ENCODE measurements at regions not wholly inside any gene's neighbourhood (a gene's known extent, or its start where the extent isn't known, plus 50 kb on each side); places are given as distances from the start of the nearest gene placed in this dataset.

DNA sequence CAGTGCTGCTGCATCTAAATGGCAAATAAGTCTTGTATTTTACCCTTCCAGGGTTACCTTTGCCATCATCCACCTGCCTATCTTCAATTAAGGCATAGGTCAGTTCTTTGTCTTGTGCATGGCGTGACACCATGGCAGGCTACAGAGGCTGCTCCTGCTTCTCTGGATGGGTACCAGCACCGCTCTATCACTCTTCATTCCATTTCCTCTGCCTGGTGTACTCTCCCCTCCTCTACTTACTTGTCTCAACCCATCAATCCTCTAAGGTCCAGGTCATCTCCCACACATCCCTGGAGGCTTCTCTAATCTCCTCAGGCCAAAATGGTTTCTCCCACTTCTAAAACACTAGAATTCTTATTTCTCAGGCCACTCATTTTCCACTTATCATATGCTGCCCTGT is 257.5 kb downstream of the BARHL2 start:
- H3K36me3 ChIP-seq, result no peaks in the 10 kb centered on the region
- H3K27me3 ChIP-seq (ENCODE audit: insufficient read depth, low read depth, severe bottlenecking), result no peaks in the 10 kb centered on the region
- DNase-seq, result no peak
- TF ChIP-seq, protein P1, sequence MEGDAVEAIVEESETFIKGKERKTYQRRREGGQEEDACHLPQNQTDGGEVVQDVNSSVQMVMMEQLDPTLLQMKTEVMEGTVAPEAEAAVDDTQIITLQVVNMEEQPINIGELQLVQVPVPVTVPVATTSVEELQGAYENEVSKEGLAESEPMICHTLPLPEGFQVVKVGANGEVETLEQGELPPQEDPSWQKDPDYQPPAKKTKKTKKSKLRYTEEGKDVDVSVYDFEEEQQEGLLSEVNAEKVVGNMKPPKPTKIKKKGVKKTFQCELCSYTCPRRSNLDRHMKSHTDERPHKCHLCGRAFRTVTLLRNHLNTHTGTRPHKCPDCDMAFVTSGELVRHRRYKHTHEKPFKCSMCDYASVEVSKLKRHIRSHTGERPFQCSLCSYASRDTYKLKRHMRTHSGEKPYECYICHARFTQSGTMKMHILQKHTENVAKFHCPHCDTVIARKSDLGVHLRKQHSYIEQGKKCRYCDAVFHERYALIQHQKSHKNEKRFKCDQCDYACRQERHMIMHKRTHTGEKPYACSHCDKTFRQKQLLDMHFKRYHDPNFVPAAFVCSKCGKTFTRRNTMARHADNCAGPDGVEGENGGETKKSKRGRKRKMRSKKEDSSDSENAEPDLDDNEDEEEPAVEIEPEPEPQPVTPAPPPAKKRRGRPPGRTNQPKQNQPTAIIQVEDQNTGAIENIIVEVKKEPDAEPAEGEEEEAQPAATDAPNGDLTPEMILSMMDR (IDR thresholded peaks at IDR 0.05; ENCODE audit: low read depth, low read length), result no peak
- no peak overlapping the region for H3K27ac ChIP-seq
- H3K9me3 ChIP-seq (ENCODE audit: severe bottlenecking), result no peaks in the 10 kb centered on the region
- H3K4me3 ChIP-seq (ENCODE audit: low read depth, low read length), result no peak overlapping the region

DNA sequence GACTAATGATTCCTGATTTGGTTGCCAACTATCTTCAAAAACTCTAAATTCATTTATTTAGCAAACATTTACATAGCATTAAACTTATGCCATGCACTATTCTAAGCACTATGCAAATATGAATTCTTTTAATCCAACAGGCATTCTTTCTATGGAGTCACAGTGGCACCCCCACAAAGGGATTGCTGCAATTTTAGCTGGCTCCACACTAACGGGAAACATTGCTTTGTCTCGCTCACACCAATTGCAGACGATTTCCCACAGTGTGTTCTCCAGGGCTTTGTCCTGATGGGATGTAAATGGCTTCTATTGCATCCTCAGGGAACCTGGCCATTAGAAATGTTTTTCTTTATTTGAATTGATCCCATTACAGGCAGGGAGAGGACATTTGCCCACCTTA is 259.1 kb downstream of the BARHL2 start:
- no peaks in the 10 kb centered on the region for H3K36me3 ChIP-seq
- no peak for DNase-seq
- no peak overlapping the region for H3K4me3 ChIP-seq (ENCODE audit: low read depth, low read length)
- H3K27ac ChIP-seq, result no peak overlapping the region
- H3K27me3 ChIP-seq (ENCODE audit: insufficient read depth, low read depth, severe bottlenecking), result no peaks in the 10 kb centered on the region
- H3K9me3 ChIP-seq (ENCODE audit: severe bottlenecking), result no peaks in the 10 kb centered on the region
- TF ChIP-seq, protein P1 (IDR thresholded peaks at IDR 0.05; ENCODE audit: low read depth, low read length), result no peak

DNA sequence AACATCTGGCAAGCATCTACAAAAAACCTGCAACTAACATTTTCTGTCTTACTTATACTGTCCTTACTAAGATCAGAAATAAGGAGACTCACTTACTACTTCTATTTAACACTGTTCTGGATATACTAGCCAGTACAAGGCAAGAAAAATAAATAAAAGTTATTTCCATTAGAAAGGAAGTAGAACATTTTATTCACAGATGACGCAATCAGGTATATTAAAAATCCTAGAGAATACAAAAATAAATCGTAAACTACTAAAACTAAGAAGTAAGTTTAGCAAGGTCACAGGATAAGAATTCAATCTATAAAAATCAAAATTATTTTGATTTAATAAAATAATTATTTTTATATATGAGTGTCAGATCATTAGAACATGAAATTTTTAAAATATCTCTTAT is 264.6 kb downstream of the BARHL2 start:
- no peaks in the 10 kb centered on the region for H3K36me3 ChIP-seq

DNA sequence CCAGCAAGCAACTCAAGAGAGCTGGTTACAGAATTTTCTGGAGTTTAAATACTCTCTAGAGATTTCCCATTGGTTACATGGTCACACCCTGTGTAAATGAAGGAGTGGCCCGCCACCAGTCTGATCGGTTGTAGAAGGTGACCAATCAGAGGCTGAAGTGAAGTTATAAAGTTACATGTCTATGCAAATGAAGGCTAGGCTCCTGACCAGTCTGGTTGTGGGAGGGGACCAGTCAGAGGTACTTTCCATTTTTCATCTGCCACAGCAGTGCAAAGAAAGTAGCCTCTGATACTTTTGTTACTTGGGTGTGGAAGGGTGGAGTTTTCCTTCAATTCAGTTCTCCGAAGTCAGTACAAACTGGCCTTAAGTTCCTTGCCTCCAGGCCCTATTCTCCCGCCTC is 273.7 kb downstream of the BARHL2 start:
- TF ChIP-seq, protein P1 (IDR thresholded peaks at IDR 0.05; ENCODE audit: low read depth, low read length), result no peak
- H3K4me3 ChIP-seq (ENCODE audit: low read depth, low read length), result no peak overlapping the region
- H3K27ac ChIP-seq, result no peak overlapping the region
- H3K36me3 ChIP-seq, result no peaks in the 10 kb centered on the region
- no peaks in the 10 kb centered on the region for H3K27me3 ChIP-seq (ENCODE audit: insufficient read depth, low read depth, severe bottlenecking)
- no peaks in the 10 kb centered on the region for H3K9me3 ChIP-seq (ENCODE audit: severe bottlenecking)
- DNase-seq, result no peak

More for the DNA sequence above, 264.6 kb downstream of the BARHL2 start:
- TF ChIP-seq, protein P1 (IDR thresholded peaks at IDR 0.05; ENCODE audit: low read depth, low read length), result no peak
- H3K9me3 ChIP-seq (ENCODE audit: severe bottlenecking), result no peaks in the 10 kb centered on the region
- DNase-seq, result no peak
- H3K4me3 ChIP-seq (ENCODE audit: low read depth, low read length), result no peak overlapping the region
- no peak overlapping the region for H3K27ac ChIP-seq
- no peaks in the 10 kb centered on the region for H3K27me3 ChIP-seq (ENCODE audit: insufficient read depth, low read depth, severe bottlenecking)

DNA sequence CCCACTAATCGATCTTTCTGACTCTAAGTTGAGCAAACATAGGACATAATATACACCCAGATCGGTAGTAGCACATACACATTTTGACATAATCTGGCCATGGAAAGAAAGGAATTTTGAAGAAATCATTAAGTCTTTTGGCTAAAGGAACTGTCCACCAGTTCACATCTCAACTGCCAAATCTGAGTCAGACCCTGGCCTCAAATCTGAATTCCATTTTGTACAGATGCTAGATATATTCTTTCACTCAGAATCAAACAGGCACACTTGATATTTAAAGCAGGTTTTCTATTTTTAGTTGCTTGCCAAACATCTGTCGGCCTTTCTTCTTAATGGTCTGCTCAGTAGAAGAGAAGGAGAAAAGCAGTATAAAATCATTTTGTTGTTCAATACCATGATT is 281.8 kb downstream of the BARHL2 start:
- Histone ChIP-seq H3K27me3 (ENCODE audit: insufficient read depth, low read depth, severe bottlenecking) (no peaks in the 10 kb centered on the region), H3K27ac (no peak overlapping the region), H3K4me3 (ENCODE audit: low read depth, low read length) (no peak overlapping the region), H3K9me3 (ENCODE audit: severe bottlenecking) (no peaks in the 10 kb centered on the region), H3K36me3 (no peaks in the 10 kb centered on the region)
- no peak for DNase-seq
- TF ChIP-seq, protein P1 (IDR thresholded peaks at IDR 0.05; ENCODE audit: low read depth, low read length), result no peak

DNA sequence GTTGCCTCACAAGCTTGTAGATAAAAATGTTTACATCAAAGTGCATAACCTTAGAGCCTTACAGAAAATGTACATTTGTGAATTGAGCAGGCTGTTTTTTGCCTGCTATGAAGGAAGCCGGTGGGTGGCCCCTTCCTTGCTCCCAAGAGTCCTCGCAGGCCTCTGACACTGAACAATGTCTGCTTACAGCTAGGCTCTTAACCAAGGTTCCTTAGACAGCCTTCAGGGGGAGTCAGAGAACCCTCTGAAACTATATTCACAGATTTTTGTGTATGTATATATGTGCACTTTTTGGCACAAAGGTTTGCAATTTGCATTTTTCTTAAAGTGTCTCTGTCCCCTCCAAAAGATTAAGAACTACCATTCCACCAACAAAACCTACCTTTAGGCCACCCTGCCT is 282.6 kb downstream of the BARHL2 start:
- H3K4me3 ChIP-seq (ENCODE audit: low read depth, low read length), result no peak overlapping the region
- no peak overlapping the region for H3K27ac ChIP-seq
- no peaks in the 10 kb centered on the region for H3K9me3 ChIP-seq (ENCODE audit: severe bottlenecking)
- peak; percentile 13 for DNase-seq
- TF ChIP-seq, protein P1 (IDR thresholded peaks at IDR 0.05; ENCODE audit: low read depth, low read length), result peak; percentile 29
- H3K27me3 ChIP-seq (ENCODE audit: insufficient read depth, low read depth, severe bottlenecking), result no peaks in the 10 kb centered on the region
- no peaks in the 10 kb centered on the region for H3K36me3 ChIP-seq
